Amygdala (tissue), 56 donors: ENCODE measurements at regions not wholly inside any gene's neighbourhood (a gene's known extent, or its start where the extent isn't known, plus 50 kb on each side); places are given as distances from the start of the nearest gene placed in this dataset.
"Not testable (repeated sequence)": the region's sequence is repeated elsewhere in the genome, so short reads cannot be mapped to it uniquely, and the experiment has no call there.

Experiments used
- DNase-seq, 56 donors: peaks; one replicate each; lab custom pipeline; 2025; lab: John Stamatoyannopoulos, UW

GRCh38 chrX:122248681-122249080 is 935.4 kb upstream of the GRIA3 start:
- DNase-seq: no peak

GRCh38 chrX:122252454-122252853 is 931.6 kb upstream of the GRIA3 start:
- no peak for DNase-seq

- DNase-seq: no peak
These were observed 915.7 kb upstream of the GRIA3 start for GRCh38 chrX:122268353-122268752.

- no peak for DNase-seq
These were observed 914.8 kb upstream of the GRIA3 start for GRCh38 chrX:122269243-122269781.

- no peak for DNase-seq
These were observed 913.1 kb upstream of the GRIA3 start for GRCh38 chrX:122270809-122271494.

GRCh38 chrX:122272011-122272410 is 912.1 kb upstream of the GRIA3 start:
- no peak for DNase-seq

- no peak for DNase-seq
These were observed 904.3 kb upstream of the GRIA3 start for GRCh38 chrX:122279746-122280145.

- not testable (repeated sequence) for DNase-seq
These were observed 884.3 kb upstream of the GRIA3 start for GRCh38 chrX:122299822-122300221.

- DNase-seq: no peak
These were observed 882.6 kb upstream of the GRIA3 start for GRCh38 chrX:122301491-122301890.

- no peak for DNase-seq
These were observed 880.3 kb upstream of the GRIA3 start for GRCh38 chrX:122303761-122304160.

- no peak for DNase-seq
These were observed 839.3 kb upstream of the GRIA3 start for GRCh38 chrX:122344816-122345215.

- DNase-seq: no peak
These were observed 820.8 kb upstream of the GRIA3 start for GRCh38 chrX:122363112-122363795.

GRCh38 chrX:122375533-122375932 is 808.5 kb upstream of the GRIA3 start:
- DNase-seq: not testable (repeated sequence)

GRCh38 chrX:122389005-122389404 is 795.1 kb upstream of the GRIA3 start:
- no peak for DNase-seq

GRCh38 chrX:122418758-122419157 is 765.3 kb upstream of the GRIA3 start:
- no peak for DNase-seq

GRCh38 chrX:122421434-122422121 is 762.5 kb upstream of the GRIA3 start:
- no peak for DNase-seq

GRCh38 chrX:122422547-122422946 is 761.5 kb upstream of the GRIA3 start:
- no peak for DNase-seq

GRCh38 chrX:122434942-122435341 is 749.1 kb upstream of the GRIA3 start:
- DNase-seq: no peak

GRCh38 chrX:122439831-122440230 is 744.2 kb upstream of the GRIA3 start:
- DNase-seq: no peak

GRCh38 chrX:122440832-122441231 is 743.2 kb upstream of the GRIA3 start:
- no peak for DNase-seq

- no peak for DNase-seq
These were observed 742.6 kb upstream of the GRIA3 start for GRCh38 chrX:122441451-122441850.
